IPS-NIHi11 (cell line): ENCODE measurements at regions not wholly inside any gene's neighbourhood (a gene's known extent, or its start where the extent isn't known, plus 50 kb on each side); places are given as distances from the start of the nearest gene placed in this dataset.
A peak's percentile ranks its signal among the peaks of the same experiment; 100 is the strongest.

Source experiments
- DNase-seq: peaks from one replicate; pipeline ENCODE4 v3.0.0; 2012; ENCODE audit warnings: mixed read lengths, low spot score

GRCh38 chr12:30021051-30021833, 237.5 kb upstream of the TMTC1 start:
- no peak for DNase-seq

- no peak for DNase-seq
These were observed 235.8 kb upstream of the TMTC1 start for GRCh38 chr12:30019366-30020140.

GRCh38 chr12:30016540-30017055, 232.9 kb upstream of the TMTC1 start:
- DNase-seq: no peak

- no peak for DNase-seq
These were observed 232.0 kb upstream of the TMTC1 start for GRCh38 chr12:30015631-30016337.

- no peak for DNase-seq
These were observed 231.2 kb upstream of the TMTC1 start for GRCh38 chr12:30014991-30015390.

- peak; percentile 40 for DNase-seq
These were observed 229.2 kb upstream of the TMTC1 start for GRCh38 chr12:30012816-30013450.

- DNase-seq: no peak
These were observed 226.6 kb upstream of the TMTC1 start for GRCh38 chr12:30010071-30011052.

- DNase-seq: no peak
These were observed 222.3 kb upstream of the TMTC1 start for GRCh38 chr12:30006021-30006420.

- DNase-seq: no peak
These were observed 219.6 kb upstream of the TMTC1 start for GRCh38 chr12:30003321-30003720.

- no peak for DNase-seq
These were observed 218.9 kb upstream of the TMTC1 start for GRCh38 chr12:30002677-30003076.

- no peak for DNase-seq
These were observed 216.7 kb upstream of the TMTC1 start for GRCh38 chr12:30000401-30000800.

- no peak for DNase-seq
These were observed 213.3 kb upstream of the TMTC1 start for GRCh38 chr12:29996993-29997392.

GRCh38 chr12:29992366-29992765, 208.6 kb upstream of the TMTC1 start:
- no peak for DNase-seq

GRCh38 chr12:29991924-29992323, 208.2 kb upstream of the TMTC1 start:
- DNase-seq: no peak

- DNase-seq: no peak
These were observed 207.2 kb upstream of the TMTC1 start for GRCh38 chr12:29990971-29991370.

- DNase-seq: no peak
These were observed 200.1 kb upstream of the TMTC1 start for GRCh38 chr12:29983851-29984250.

GRCh38 chr12:29980304-29980703, 196.6 kb upstream of the TMTC1 start:
- DNase-seq: no peak

GRCh38 chr12:29971446-29971845, 187.7 kb upstream of the TMTC1 start:
- DNase-seq: no peak

- no peak for DNase-seq
These were observed 186.8 kb upstream of the TMTC1 start for GRCh38 chr12:29970501-29970900.

GRCh38 chr12:29962276-29963035, 178.7 kb upstream of the TMTC1 start:
- DNase-seq: no peak
